Cardiac fibroblast (primary cell): ENCODE measurements at regions not wholly inside any gene's neighbourhood (a gene's known extent, or its start where the extent isn't known, plus 50 kb on each side); places are given as distances from the start of the nearest gene placed in this dataset.

Source experiments
- DNase-seq, 2 donors: peaks; one replicate each; pipeline versions ENCODE4 v3.0.0 to v3.0.0-alpha.2; 2010; ENCODE audit warnings: low read depth in 2 of 2
- H3K4me3 ChIP-seq, 2 donors: replicated peaks in 1 of 2; 1 replicate in 1 of 2; 2 replicates in 1 of 2; pipeline ENCODE4 v1.5.1; 2011; ENCODE audit warnings: low read depth in 2 of 2, low read length in 2 of 2, mild to moderate bottlenecking in 2 of 2, moderate library complexity in 1 of 2
- CTCF ChIP-seq: IDR thresholded peaks from one replicate; pipeline ENCODE4 v1.5.1; 2011; ENCODE audit warnings: low read depth, mild to moderate bottlenecking, low read length, inconsistent platforms

DNA sequence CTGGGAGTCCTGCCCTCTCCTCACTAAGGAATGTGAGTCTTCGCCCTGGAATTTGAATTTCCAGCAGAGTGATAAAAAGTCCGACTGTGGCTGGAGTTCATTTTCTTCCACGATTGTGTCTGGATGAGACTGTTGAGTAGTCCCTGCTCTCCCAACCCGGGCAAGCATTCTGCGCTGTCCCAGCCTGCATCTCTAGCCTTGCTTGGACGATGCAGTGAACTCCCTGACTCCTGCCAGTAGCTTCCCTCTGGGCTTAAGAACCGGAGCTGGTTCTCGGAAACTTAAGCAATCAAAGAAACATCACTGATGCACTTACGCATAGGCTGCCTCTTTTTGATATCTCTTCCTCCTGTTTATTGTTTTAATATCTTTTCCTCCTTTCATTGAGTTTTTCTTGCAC is 116.0 kb upstream of the FZD8 start:
- no peak overlapping the region for H3K4me3 ChIP-seq
- DNase-seq: peak; percentile 35 to 70

GRCh38 chr10:35754519-35754918 is 112.4 kb upstream of the FZD8 start:
- no peak for TF ChIP-seq CTCF
- no peak for DNase-seq
- no peak overlapping the region for H3K4me3 ChIP-seq

More for the DNA sequence above, 116.0 kb upstream of the FZD8 start:
- no peak for TF ChIP-seq CTCF

DNA sequence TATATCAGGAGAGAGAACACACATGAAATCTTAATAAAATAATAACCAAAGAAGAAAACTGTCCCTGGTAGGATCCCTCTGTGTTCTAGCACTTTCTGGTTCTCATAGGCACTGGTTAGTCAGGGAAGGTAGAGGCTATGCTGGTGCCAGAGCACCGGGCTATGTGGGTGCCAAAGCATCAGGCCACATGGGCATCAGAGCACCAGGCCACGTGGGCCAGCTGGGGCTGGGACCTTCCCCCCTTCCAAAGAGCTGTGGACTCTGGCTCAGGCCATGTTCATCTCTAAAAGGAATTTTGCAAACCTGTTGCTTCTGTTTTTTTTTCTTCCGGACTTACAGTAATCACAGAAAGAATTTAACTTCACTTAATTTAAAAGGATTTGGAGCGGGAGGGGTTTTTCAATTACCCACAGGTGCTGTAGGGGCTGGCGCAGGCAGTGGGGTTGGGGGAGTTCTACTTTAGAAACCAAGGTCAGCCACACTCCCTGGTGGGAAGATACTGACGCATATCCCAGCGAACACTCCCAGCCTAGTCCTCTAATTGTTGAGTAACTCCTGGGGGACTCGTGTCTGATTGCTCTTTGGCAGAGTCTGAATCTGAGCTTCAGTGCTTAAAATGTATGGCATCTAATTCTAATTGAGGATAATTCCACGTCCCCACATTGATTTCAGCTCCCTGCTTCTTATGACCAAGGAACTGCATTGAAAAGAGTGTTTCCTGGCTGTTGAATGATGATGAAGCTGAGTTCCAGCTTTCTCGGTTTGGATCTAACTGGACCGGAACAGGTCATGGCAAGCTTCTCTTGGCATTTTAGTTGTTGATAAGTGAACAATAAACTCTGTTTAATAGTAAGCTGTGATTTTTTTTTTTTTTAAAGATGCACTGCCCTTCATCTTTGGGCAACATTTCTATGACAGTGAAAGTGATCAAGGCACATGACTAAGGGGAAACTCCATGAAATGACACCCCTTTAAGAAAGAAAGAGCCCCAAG is 110.7 kb upstream of the FZD8 start:
- H3K4me3 ChIP-seq: no peak overlapping the region
- TF ChIP-seq CTCF: no peak
- peak; percentile 57 to 58 for DNase-seq

DNA sequence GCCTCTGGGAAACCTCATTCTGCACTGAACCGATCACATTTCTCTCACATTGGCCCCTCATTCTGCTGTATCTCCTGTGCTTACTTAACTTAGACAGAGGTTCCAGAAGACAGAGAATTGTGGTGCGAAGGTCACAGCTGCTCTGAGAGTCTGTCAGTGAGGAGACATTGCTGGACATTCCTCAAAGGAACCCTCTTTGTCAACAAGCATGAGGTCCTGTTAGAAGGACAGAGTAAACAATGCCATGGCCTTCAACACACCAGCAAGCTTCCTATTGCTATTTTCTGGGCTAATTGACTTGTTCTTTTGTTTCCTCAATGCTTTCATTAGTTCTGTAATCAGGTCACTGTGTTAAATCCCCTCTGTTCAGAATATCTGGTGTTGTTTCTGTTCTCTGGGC is 109.3 kb upstream of the FZD8 start:
- DNase-seq: no peak
- no peak overlapping the region for H3K4me3 ChIP-seq
- no peak for TF ChIP-seq CTCF

DNA sequence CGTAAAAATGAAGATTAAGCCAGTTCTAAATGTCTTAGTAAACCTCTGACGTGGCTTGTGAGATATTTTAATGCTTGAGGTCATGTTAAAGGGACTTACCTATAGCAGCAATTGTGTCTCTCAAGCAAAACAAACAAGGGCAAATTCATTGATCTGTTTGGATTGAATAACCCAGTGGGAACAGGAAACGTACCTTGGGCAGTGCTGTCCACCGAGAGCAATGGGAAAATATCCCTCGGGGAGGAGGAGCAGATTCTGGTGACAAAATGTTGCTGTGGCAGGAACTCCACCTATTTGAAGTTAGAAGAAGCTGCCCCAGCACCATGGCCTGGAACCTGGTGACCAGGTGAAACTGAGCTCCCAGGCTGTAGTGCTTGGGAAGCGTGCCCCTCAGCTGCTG is 107.1 kb upstream of the FZD8 start:
- no peak overlapping the region for H3K4me3 ChIP-seq
- no peak for TF ChIP-seq CTCF
- no peak for DNase-seq

- no peak for TF ChIP-seq CTCF
- DNase-seq: no peak
- H3K4me3 ChIP-seq: no peak overlapping the region
Measured at GRCh38 chr10:35745617-35746403, 103.7 kb upstream of the FZD8 start.
